MV-4-11 (cell line): ENCODE measurements at regions not wholly inside any gene's neighbourhood (a gene's known extent, or its start where the extent isn't known, plus 50 kb on each side); places are given as distances from the start of the nearest gene placed in this dataset.
"Not testable (repeated sequence)": the region's sequence is repeated elsewhere in the genome, so short reads cannot be mapped to it uniquely, and the experiment has no call there.

Experiments
- DNase-seq: peaks from one replicate; lab custom pipeline; 2025; lab: John Stamatoyannopoulos, UW

GRCh38 chr4:72677886-72678285, 108.9 kb upstream of the ADAMTS3 start:
- no peak for DNase-seq

GRCh38 chr4:72677265-72677664, 108.2 kb upstream of the ADAMTS3 start:
- DNase-seq: no peak

GRCh38 chr4:72671980-72672379, 103.0 kb upstream of the ADAMTS3 start:
- DNase-seq: no peak

- no peak for DNase-seq
Observed at GRCh38 chr4:72670521-72670920, 101.5 kb upstream of the ADAMTS3 start.

- DNase-seq: no peak
Observed at GRCh38 chr4:72666910-72667309, 97.9 kb upstream of the ADAMTS3 start.

- no peak for DNase-seq
Observed at GRCh38 chr4:72665171-72665968, 96.3 kb upstream of the ADAMTS3 start.

GRCh38 chr4:72663828-72664227, 94.8 kb upstream of the ADAMTS3 start:
- DNase-seq: no peak

- DNase-seq: no peak
Observed at GRCh38 chr4:72661830-72662229, 92.8 kb upstream of the ADAMTS3 start.

GRCh38 chr4:72641611-72642010, 72.6 kb upstream of the ADAMTS3 start:
- no peak for DNase-seq

- DNase-seq: not testable (repeated sequence)
Observed at GRCh38 chr4:72636866-72637265, 67.8 kb upstream of the ADAMTS3 start.

GRCh38 chr4:72635931-72636330, 66.9 kb upstream of the ADAMTS3 start:
- not testable (repeated sequence) for DNase-seq

GRCh38 chr4:72632253-72632652, 63.2 kb upstream of the ADAMTS3 start:
- DNase-seq: not testable (repeated sequence)

GRCh38 chr4:72631296-72631695, 62.3 kb upstream of the ADAMTS3 start:
- DNase-seq: no peak

- DNase-seq: no peak
Observed at GRCh38 chr4:72629540-72629939, 60.5 kb upstream of the ADAMTS3 start.

GRCh38 chr4:72627723-72628122, 58.7 kb upstream of the ADAMTS3 start:
- no peak for DNase-seq
